Anterior cingulate cortex (tissue), 58 donors: ENCODE measurements at regions not wholly inside any gene's neighbourhood (a gene's known extent, or its start where the extent isn't known, plus 50 kb on each side); places are given as distances from the start of the nearest gene placed in this dataset.
A peak's percentile ranks its signal among the peaks of the same experiment; 100 is the strongest.

Experiments used
- DNase-seq, 58 donors: peaks; one replicate each; lab custom pipeline; 2025; lab: John Stamatoyannopoulos, UW

- no peak for DNase-seq
These were observed 194.5 kb upstream of the KHDRBS2 start for GRCh38 chr6:62480544-62480943.

GRCh38 chr6:62479697-62480220 is 193.7 kb upstream of the KHDRBS2 start:
- DNase-seq: no peak

- no peak for DNase-seq
These were observed 188.8 kb upstream of the KHDRBS2 start for GRCh38 chr6:62474793-62475192.

- no peak for DNase-seq
These were observed 180.6 kb upstream of the KHDRBS2 start for GRCh38 chr6:62466607-62467006.

- DNase-seq: no peak
These were observed 179.2 kb upstream of the KHDRBS2 start for GRCh38 chr6:62465206-62465605.

GRCh38 chr6:62452586-62452985 is 166.6 kb upstream of the KHDRBS2 start:
- DNase-seq: no peak

GRCh38 chr6:62446647-62447316 is 160.8 kb upstream of the KHDRBS2 start:
- no peak for DNase-seq

GRCh38 chr6:62445521-62445920 is 159.5 kb upstream of the KHDRBS2 start:
- no peak for DNase-seq

- no peak for DNase-seq
These were observed 155.2 kb upstream of the KHDRBS2 start for GRCh38 chr6:62441182-62441581.

- no peak for DNase-seq
These were observed 143.8 kb upstream of the KHDRBS2 start for GRCh38 chr6:62429781-62430180.

- DNase-seq: no peak
These were observed 114.7 kb upstream of the KHDRBS2 start for GRCh38 chr6:62400521-62401259.

GRCh38 chr6:62393608-62394007 is 107.6 kb upstream of the KHDRBS2 start:
- DNase-seq: no peak

- DNase-seq: no peak
These were observed 106.3 kb upstream of the KHDRBS2 start for GRCh38 chr6:62392291-62392690.

- no peak for DNase-seq
These were observed 105.3 kb upstream of the KHDRBS2 start for GRCh38 chr6:62391358-62391757.

GRCh38 chr6:62390401-62390800 is 104.4 kb upstream of the KHDRBS2 start:
- no peak for DNase-seq

- DNase-seq: peak in 1 of 58 donors; percentile 3
These were observed 85.6 kb upstream of the KHDRBS2 start for GRCh38 chr6:62371453-62372210.

- no peak for DNase-seq
These were observed 81.6 kb upstream of the KHDRBS2 start for GRCh38 chr6:62367601-62368000.

- no peak for DNase-seq
These were observed 76.1 kb upstream of the KHDRBS2 start for GRCh38 chr6:62362097-62362496.

- DNase-seq: no peak
These were observed 71.8 kb upstream of the KHDRBS2 start for GRCh38 chr6:62357835-62358234.

GRCh38 chr6:62354261-62354660 is 68.2 kb upstream of the KHDRBS2 start:
- DNase-seq: no peak
